DOHH2 (cell line): ENCODE measurements at regions not wholly inside any gene's neighbourhood (a gene's known extent, or its start where the extent isn't known, plus 50 kb on each side); places are given as distances from the start of the nearest gene placed in this dataset.

Experiments used
- H3F3A ChIP-seq: fragments of 200-600 bp; sonication (generic), shearing (Covaris generic); 2 replicates; pipeline ENCODE4 v1.6.0; 2016; ENCODE audit warnings: antibody characterized with exemption, mild to moderate bottlenecking; ENCODE audit not compliant: control insufficient read depth, insufficient read depth
- H3K27ac ChIP-seq: fragments of 200-600 bp; sonication (generic); 2 replicates; pipeline ENCODE4 v1.5.1; 2014; ENCODE audit warnings: low read depth, mild to moderate bottlenecking, low read length, moderate library complexity
- H3K27me3 ChIP-seq: fragments of 200-600 bp; sonication (generic); 2 replicates; pipeline ENCODE4 v1.6.1; 2014; ENCODE audit warnings: mild to moderate bottlenecking, low read length, mixed read lengths; ENCODE audit not compliant: control insufficient read depth
- H3K36me3 ChIP-seq: fragments of 200-600 bp; sonication (generic); 2 replicates; pipeline ENCODE4 v1.6.1; 2014; ENCODE audit warnings: mild to moderate bottlenecking, low read length, moderate library complexity, mixed read lengths; ENCODE audit not compliant: control insufficient read depth
- H3K4me1 ChIP-seq: fragments of 200-600 bp; sonication (generic); 2 replicates; pipeline ENCODE4 v1.6.1; 2014; ENCODE audit warnings: mild to moderate bottlenecking, low read length, mixed read lengths; ENCODE audit not compliant: control insufficient read depth
- H3K4me2 ChIP-seq: fragments of 200-600 bp; sonication (generic); 2 replicates; pipeline ENCODE4 v1.6.0; 2014; ENCODE audit warnings: mild to moderate bottlenecking, low read length, moderate library complexity
- H3K4me3 ChIP-seq: fragments of 200-600 bp; sonication (generic); 2 replicates; pipeline ENCODE4 v1.5.1; 2014; ENCODE audit warnings: mild to moderate bottlenecking, low read length, mixed read lengths
- H3K79me2 ChIP-seq: fragments of 200-600 bp; sonication (generic); 2 replicates; pipeline ENCODE4 v1.6.1; 2014; ENCODE audit warnings: mild to moderate bottlenecking, low read length, mixed read lengths; ENCODE audit not compliant: control insufficient read depth
- H3K9me2 ChIP-seq: fragments of 200-600 bp; sonication (generic); replicated peaks from 2 replicates; pipeline ENCODE4 v1.6.1; 2014; ENCODE audit warnings: mild to moderate bottlenecking, low read length, mixed read lengths; ENCODE audit not compliant: control insufficient read depth
- H3K9me3 ChIP-seq: fragments of 200-600 bp; sonication (generic); 2 replicates; pipeline ENCODE4 v1.6.1; 2014; ENCODE audit warnings: antibody characterized with exemption, low read length, mixed read lengths; ENCODE audit not compliant: control insufficient read depth, insufficient read depth
- H4K20me1 ChIP-seq: fragments of 200-600 bp; sonication (generic); 2 replicates; pipeline ENCODE4 v1.6.0; 2014; ENCODE audit warnings: low read depth, mild to moderate bottlenecking, antibody characterized with exemption, low read length, moderate library complexity; ENCODE audit not compliant: control insufficient read depth, insufficient read depth
- EZH2phosphoT487 ChIP-seq: fragments of 200-600 bp; sonication (generic); IDR thresholded peaks from 2 replicates; pipeline ENCODE4 v1.6.1; 2017; ENCODE audit warnings: borderline replicate concordance, mild to moderate bottlenecking, antibody characterized with exemption, low read length, moderate library complexity, mixed read lengths
- TF ChIP-seq, protein P1 (sequence below): fragments of 200-600 bp; sonication (generic); IDR thresholded peaks from one replicate; pipeline ENCODE4 v1.5.1; 2014; ENCODE audit warnings: antibody characterized with exemption, mild to moderate bottlenecking, low read depth, low read length; ENCODE audit not compliant: poor library complexity, severe bottlenecking

DNA sequence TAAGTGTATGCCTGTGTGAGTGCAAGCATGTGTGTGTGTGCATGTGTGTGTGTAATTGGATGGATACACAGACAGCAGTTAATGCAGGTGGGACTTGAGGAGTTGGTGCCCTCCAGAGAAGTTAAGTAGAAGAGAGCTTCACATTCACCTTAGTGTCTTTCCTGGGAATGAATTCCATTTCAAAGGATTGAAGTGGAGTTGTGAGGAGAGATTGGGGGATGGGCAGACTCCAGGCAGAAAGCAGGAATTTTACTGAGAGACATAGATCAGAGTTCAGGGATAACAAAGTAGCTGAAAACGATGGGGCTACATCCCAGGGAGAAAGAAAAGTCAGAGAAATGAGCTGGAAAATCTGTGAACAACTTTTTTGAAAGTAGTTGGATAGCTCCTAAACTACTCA is 464.4 kb downstream of the TCERG1L start:
- H3K4me1 ChIP-seq, result no peaks in the 10 kb centered on the region
- H3K4me2 ChIP-seq, result no peak overlapping the region
- H3K79me2 ChIP-seq, result no peaks in the 10 kb centered on the region
- H3K4me3 ChIP-seq, result no peak overlapping the region
- TF ChIP-seq, protein P1, sequence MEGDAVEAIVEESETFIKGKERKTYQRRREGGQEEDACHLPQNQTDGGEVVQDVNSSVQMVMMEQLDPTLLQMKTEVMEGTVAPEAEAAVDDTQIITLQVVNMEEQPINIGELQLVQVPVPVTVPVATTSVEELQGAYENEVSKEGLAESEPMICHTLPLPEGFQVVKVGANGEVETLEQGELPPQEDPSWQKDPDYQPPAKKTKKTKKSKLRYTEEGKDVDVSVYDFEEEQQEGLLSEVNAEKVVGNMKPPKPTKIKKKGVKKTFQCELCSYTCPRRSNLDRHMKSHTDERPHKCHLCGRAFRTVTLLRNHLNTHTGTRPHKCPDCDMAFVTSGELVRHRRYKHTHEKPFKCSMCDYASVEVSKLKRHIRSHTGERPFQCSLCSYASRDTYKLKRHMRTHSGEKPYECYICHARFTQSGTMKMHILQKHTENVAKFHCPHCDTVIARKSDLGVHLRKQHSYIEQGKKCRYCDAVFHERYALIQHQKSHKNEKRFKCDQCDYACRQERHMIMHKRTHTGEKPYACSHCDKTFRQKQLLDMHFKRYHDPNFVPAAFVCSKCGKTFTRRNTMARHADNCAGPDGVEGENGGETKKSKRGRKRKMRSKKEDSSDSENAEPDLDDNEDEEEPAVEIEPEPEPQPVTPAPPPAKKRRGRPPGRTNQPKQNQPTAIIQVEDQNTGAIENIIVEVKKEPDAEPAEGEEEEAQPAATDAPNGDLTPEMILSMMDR, result no peak
- TF ChIP-seq EZH2phosphoT487, result no peak
- H3F3A ChIP-seq, result no peaks in the 10 kb centered on the region
- no peaks in the 10 kb centered on the region for H3K9me2 ChIP-seq
- H3K27ac ChIP-seq, result no peak overlapping the region
- H3K36me3 ChIP-seq, result no peaks in the 10 kb centered on the region
- H3K9me3 ChIP-seq, result no peaks in the 10 kb centered on the region
- no peaks in the 10 kb centered on the region for H3K27me3 ChIP-seq
- H4K20me1 ChIP-seq, result no peaks in the 10 kb centered on the region

DNA sequence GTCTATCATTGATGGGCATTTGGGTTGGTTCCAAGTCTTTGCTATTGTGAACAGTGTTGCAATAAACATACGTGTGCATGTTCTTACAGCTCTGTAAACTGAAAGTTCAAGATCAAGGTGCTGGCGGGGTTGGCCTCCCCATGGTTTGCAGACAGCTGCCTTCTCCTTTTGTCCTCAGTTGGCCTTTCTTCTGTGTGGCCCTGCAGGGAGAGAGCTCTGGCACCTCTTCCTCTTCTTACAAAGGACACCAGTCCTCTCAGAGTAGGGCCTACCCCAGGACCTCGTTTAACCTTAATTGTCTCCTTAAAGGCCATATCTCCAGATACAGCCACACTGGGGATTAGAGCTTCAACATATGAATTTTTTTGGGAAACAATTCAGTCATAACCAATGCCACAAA is 462.7 kb downstream of the TCERG1L start:
- Histone ChIP-seq H3K4me1 (no peaks in the 10 kb centered on the region), H3K27ac (no peak overlapping the region), H3K4me2 (no peak overlapping the region), H3K27me3 (no peaks in the 10 kb centered on the region), H3K36me3 (no peaks in the 10 kb centered on the region), H3K9me2 (no peaks in the 10 kb centered on the region), H3K9me3 (no peaks in the 10 kb centered on the region), H3K4me3 (no peak overlapping the region), H3F3A (no peaks in the 10 kb centered on the region), H3K79me2 (no peaks in the 10 kb centered on the region), H4K20me1 (no peaks in the 10 kb centered on the region)
- TF ChIP-seq, protein P1, result no peak

DNA sequence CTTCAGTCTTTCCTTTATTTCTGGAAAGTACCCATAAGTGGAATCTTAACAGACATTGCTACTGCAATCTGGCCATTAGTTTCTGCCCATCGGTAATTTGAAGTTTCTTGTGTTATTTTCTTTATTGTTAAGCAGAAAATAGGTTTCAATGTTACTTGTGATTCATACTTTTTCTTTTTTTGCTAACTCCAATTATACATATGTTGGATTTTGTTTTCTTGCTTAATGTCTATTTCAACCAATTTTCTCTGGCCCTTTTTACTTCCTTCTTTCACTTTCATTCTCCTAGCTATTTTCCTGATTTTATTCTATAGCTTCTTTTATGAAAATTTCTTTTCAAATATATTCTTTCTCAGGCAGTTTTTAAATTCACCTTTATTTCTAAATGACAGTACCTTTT is 457.4 kb downstream of the TCERG1L start:
- TF ChIP-seq, protein P1, result no peak
- TF ChIP-seq EZH2phosphoT487, result no peak
- Histone ChIP-seq H3K36me3 (no peaks in the 10 kb centered on the region), H3K9me3 (no peaks in the 10 kb centered on the region), H3F3A (no peaks in the 10 kb centered on the region), H3K4me3 (no peak overlapping the region), H3K27me3 (no peaks in the 10 kb centered on the region), H3K4me1 (no peaks in the 10 kb centered on the region), H3K27ac (no peak overlapping the region), H3K79me2 (no peaks in the 10 kb centered on the region), H3K9me2 (no peaks in the 10 kb centered on the region), H3K4me2 (no peak overlapping the region), H4K20me1 (no peaks in the 10 kb centered on the region)
